ENCODE measurements at regions not wholly inside any gene's neighbourhood (a gene's known extent, or its start where the extent isn't known, plus 50 kb on each side); places are given as distances from the start of the nearest gene placed in this dataset.

- WGBS (ENCODE audit: insufficient coverage, low lambda C conversion rate), result no CpG with 5 or more reads among the region's 3 CpGs
- Histone ChIP-seq H3K27ac (ENCODE audit: low read length) (no peak overlapping the region), H3K4me3 (ENCODE audit: low read length) (no peak overlapping the region), H3K27me3 (ENCODE audit: control insufficient read depth, insufficient read depth, low read length) (no peaks in the 10 kb centered on the region), H3K36me3 (ENCODE audit: control insufficient read depth, insufficient read depth, low read length) (no peaks in the 10 kb centered on the region), H3K4me1 (ENCODE audit: control insufficient read depth, insufficient read depth, low read length) (no peaks in the 10 kb centered on the region), H3K9me3 (ENCODE audit: control insufficient read depth, low read depth, low read length) (no peaks in the 10 kb centered on the region)
- no peak for DNase-seq
Measured at GRCh38 chr4:156676116-156676851, 295.3 kb downstream of the PDGFC start.

GRCh38 chr4:156673483-156673882 lies 298.1 kb downstream of the PDGFC start:
- Histone ChIP-seq H3K4me3 (ENCODE audit: low read length) (no peak overlapping the region), H3K4me1 (ENCODE audit: control insufficient read depth, insufficient read depth, low read length) (no peaks in the 10 kb centered on the region), H3K27ac (ENCODE audit: low read length) (no peak overlapping the region), H3K27me3 (ENCODE audit: control insufficient read depth, insufficient read depth, low read length) (no peaks in the 10 kb centered on the region), H3K36me3 (ENCODE audit: control insufficient read depth, insufficient read depth, low read length) (no peaks in the 10 kb centered on the region), H3K9me3 (ENCODE audit: control insufficient read depth, low read depth, low read length) (no peaks in the 10 kb centered on the region)
- no peak for DNase-seq
- 80% methylated on average over 1 of the region's 4 CpGs for WGBS (ENCODE audit: insufficient coverage, low lambda C conversion rate)

- Histone ChIP-seq H3K4me1 (ENCODE audit: control insufficient read depth, insufficient read depth, low read length) (no peaks in the 10 kb centered on the region), H3K36me3 (ENCODE audit: control insufficient read depth, insufficient read depth, low read length) (no peaks in the 10 kb centered on the region), H3K9me3 (ENCODE audit: control insufficient read depth, low read depth, low read length) (no peaks in the 10 kb centered on the region), H3K4me3 (ENCODE audit: low read length) (no peak overlapping the region), H3K27ac (ENCODE audit: low read length) (no peak overlapping the region), H3K27me3 (ENCODE audit: control insufficient read depth, insufficient read depth, low read length) (no peaks in the 10 kb centered on the region)
- DNase-seq, result no peak
- 89% methylated on average over 5 of the region's 6 CpGs for WGBS (ENCODE audit: insufficient coverage, low lambda C conversion rate)
Measured at GRCh38 chr4:156672492-156673305, 298.9 kb downstream of the PDGFC start.

GRCh38 chr4:156665780-156666366 lies 305.7 kb downstream of the PDGFC start:
- no peaks in the 10 kb centered on the region for H3K27me3 ChIP-seq (ENCODE audit: control insufficient read depth, insufficient read depth, low read length)
- H3K9me3 ChIP-seq (ENCODE audit: control insufficient read depth, low read depth, low read length), result no peaks in the 10 kb centered on the region
- no peak for DNase-seq
- no peak overlapping the region for H3K4me3 ChIP-seq (ENCODE audit: low read length)
- H3K4me1 ChIP-seq (ENCODE audit: control insufficient read depth, insufficient read depth, low read length), result no peaks in the 10 kb centered on the region
- no peaks in the 10 kb centered on the region for H3K36me3 ChIP-seq (ENCODE audit: control insufficient read depth, insufficient read depth, low read length)
- no CpG with 5 or more reads among the region's 3 CpGs for WGBS (ENCODE audit: insufficient coverage, low lambda C conversion rate)
- H3K27ac ChIP-seq (ENCODE audit: low read length), result no peak overlapping the region

DNA sequence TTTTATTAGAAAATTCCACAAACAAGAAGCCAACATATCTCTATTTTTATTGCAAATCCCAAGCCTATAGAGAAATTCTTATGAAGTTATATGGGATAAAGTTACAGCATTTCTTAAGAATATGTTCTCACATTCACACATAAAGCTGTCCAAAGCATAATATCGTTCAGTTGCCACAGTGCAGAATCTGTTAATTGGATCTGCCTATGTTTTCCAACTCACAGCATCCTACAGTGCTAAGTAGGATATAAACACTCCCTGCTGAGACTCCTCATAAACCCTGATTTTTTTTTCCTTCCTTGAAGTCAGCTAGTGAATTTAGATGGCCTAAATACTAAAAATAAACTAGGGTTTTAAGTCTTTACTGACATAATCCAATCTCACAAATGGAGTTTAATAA lies 307.9 kb downstream of the PDGFC start:
- no peak overlapping the region for H3K4me3 ChIP-seq (ENCODE audit: low read length)
- 67% methylated on average over 1 of the region's 1 CpG for WGBS (ENCODE audit: insufficient coverage, low lambda C conversion rate)
- H3K27ac ChIP-seq (ENCODE audit: low read length), result no peak overlapping the region
- no peak for DNase-seq
- H3K4me1 ChIP-seq (ENCODE audit: control insufficient read depth, insufficient read depth, low read length), result no peaks in the 10 kb centered on the region
- no peaks in the 10 kb centered on the region for H3K27me3 ChIP-seq (ENCODE audit: control insufficient read depth, insufficient read depth, low read length)
- no peaks in the 10 kb centered on the region for H3K36me3 ChIP-seq (ENCODE audit: control insufficient read depth, insufficient read depth, low read length)
- no peaks in the 10 kb centered on the region for H3K9me3 ChIP-seq (ENCODE audit: control insufficient read depth, low read depth, low read length)

- WGBS (ENCODE audit: insufficient coverage, low lambda C conversion rate), result 83% methylated on average over 1 of the region's 1 CpG
- no peak overlapping the region for H3K27ac ChIP-seq (ENCODE audit: low read length)
- H3K27me3 ChIP-seq (ENCODE audit: control insufficient read depth, insufficient read depth, low read length), result no peaks in the 10 kb centered on the region
- no peaks in the 10 kb centered on the region for H3K36me3 ChIP-seq (ENCODE audit: control insufficient read depth, insufficient read depth, low read length)
- no peaks in the 10 kb centered on the region for H3K4me1 ChIP-seq (ENCODE audit: control insufficient read depth, insufficient read depth, low read length)
- DNase-seq, result no peak
- no peaks in the 10 kb centered on the region for H3K9me3 ChIP-seq (ENCODE audit: control insufficient read depth, low read depth, low read length)
- H3K4me3 ChIP-seq (ENCODE audit: low read length), result no peak overlapping the region
Measured at GRCh38 chr4:156662921-156663320, 308.7 kb downstream of the PDGFC start.

GRCh38 chr4:156661555-156661954 lies 310.0 kb downstream of the PDGFC start:
- no peak for DNase-seq
- WGBS (ENCODE audit: insufficient coverage, low lambda C conversion rate), result no CpG with 5 or more reads among the region's 1 CpG
- H3K27me3 ChIP-seq (ENCODE audit: control insufficient read depth, insufficient read depth, low read length), result no peaks in the 10 kb centered on the region
- H3K36me3 ChIP-seq (ENCODE audit: control insufficient read depth, insufficient read depth, low read length), result no peaks in the 10 kb centered on the region
- no peaks in the 10 kb centered on the region for H3K9me3 ChIP-seq (ENCODE audit: control insufficient read depth, low read depth, low read length)
- no peak overlapping the region for H3K27ac ChIP-seq (ENCODE audit: low read length)
- no peak overlapping the region for H3K4me3 ChIP-seq (ENCODE audit: low read length)
- no peaks in the 10 kb centered on the region for H3K4me1 ChIP-seq (ENCODE audit: control insufficient read depth, insufficient read depth, low read length)

- no peak overlapping the region for H3K4me3 ChIP-seq (ENCODE audit: low read length)
- no peaks in the 10 kb centered on the region for H3K36me3 ChIP-seq (ENCODE audit: control insufficient read depth, insufficient read depth, low read length)
- no peaks in the 10 kb centered on the region for H3K27me3 ChIP-seq (ENCODE audit: control insufficient read depth, insufficient read depth, low read length)
- no peak for DNase-seq
- H3K27ac ChIP-seq (ENCODE audit: low read length), result no peak overlapping the region
- no peaks in the 10 kb centered on the region for H3K9me3 ChIP-seq (ENCODE audit: control insufficient read depth, low read depth, low read length)
- WGBS (ENCODE audit: insufficient coverage, low lambda C conversion rate), result no CpG with 5 or more reads among the region's 2 CpGs
- H3K4me1 ChIP-seq (ENCODE audit: control insufficient read depth, insufficient read depth, low read length), result no peaks in the 10 kb centered on the region
Measured at GRCh38 chr4:156660465-156660864, 311.1 kb downstream of the PDGFC start.

DNA sequence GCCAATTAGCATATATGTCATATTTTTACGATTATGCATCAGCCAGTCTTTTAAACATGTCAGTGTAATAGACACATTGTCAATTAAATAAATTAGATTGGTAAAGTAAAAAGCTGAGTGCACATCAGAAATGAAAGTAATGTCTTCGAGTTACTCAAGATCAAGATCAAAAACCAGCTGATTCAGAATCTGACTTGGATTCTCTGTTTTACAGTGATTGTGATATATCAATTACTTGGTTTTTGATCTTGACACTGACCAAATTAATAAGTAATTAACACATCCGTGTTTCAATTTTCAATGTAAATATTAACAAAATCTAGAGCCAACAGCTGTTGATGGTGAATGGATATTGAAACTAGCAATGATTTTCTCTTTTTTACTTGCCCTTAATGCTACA lies 311.6 kb downstream of the PDGFC start:
- H3K9me3 ChIP-seq (ENCODE audit: control insufficient read depth, low read depth, low read length), result no peaks in the 10 kb centered on the region
- no peak overlapping the region for H3K4me3 ChIP-seq (ENCODE audit: low read length)
- DNase-seq, result no peak
- WGBS (ENCODE audit: insufficient coverage, low lambda C conversion rate), result 77% methylated on average over 2 of the region's 3 CpGs
- H3K27ac ChIP-seq (ENCODE audit: low read length), result no peak overlapping the region
- no peaks in the 10 kb centered on the region for H3K27me3 ChIP-seq (ENCODE audit: control insufficient read depth, insufficient read depth, low read length)
- no peaks in the 10 kb centered on the region for H3K36me3 ChIP-seq (ENCODE audit: control insufficient read depth, insufficient read depth, low read length)
- no peaks in the 10 kb centered on the region for H3K4me1 ChIP-seq (ENCODE audit: control insufficient read depth, insufficient read depth, low read length)

- Histone ChIP-seq H3K9me3 (ENCODE audit: control insufficient read depth, low read depth, low read length) (no peaks in the 10 kb centered on the region), H3K4me3 (ENCODE audit: low read length) (no peak overlapping the region), H3K27ac (ENCODE audit: low read length) (no peak overlapping the region), H3K36me3 (ENCODE audit: control insufficient read depth, insufficient read depth, low read length) (no peaks in the 10 kb centered on the region), H3K27me3 (ENCODE audit: control insufficient read depth, insufficient read depth, low read length) (no peaks in the 10 kb centered on the region), H3K4me1 (ENCODE audit: control insufficient read depth, insufficient read depth, low read length) (no peaks in the 10 kb centered on the region)
- WGBS (ENCODE audit: insufficient coverage, low lambda C conversion rate), result no CpG with 5 or more reads among the region's 2 CpGs
- no peak for DNase-seq
Measured at GRCh38 chr4:156659570-156659969, 312.0 kb downstream of the PDGFC start.

Measured in large intestine (tissue), 3 donors.